HTR-8/SVneo (cell line): ENCODE measurements at regions not wholly inside any gene's neighbourhood (a gene's known extent, or its start where the extent isn't known, plus 50 kb on each side); places are given as distances from the start of the nearest gene placed in this dataset.
A peak's percentile ranks its signal among the peaks of the same experiment; 100 is the strongest.

Experiments
- DNase-seq: peaks from one replicate; pipeline ENCODE4 v3.0.0; 2011; ENCODE audit warnings: low spot score, mixed read lengths; ENCODE audit not compliant: insufficient read length
- FAIRE-seq: peaks from 2 replicates; lab custom pipeline; 2011; peaks lifted over from hg19 to GRCh38; lab: Jason Lieb, UNC

DNA sequence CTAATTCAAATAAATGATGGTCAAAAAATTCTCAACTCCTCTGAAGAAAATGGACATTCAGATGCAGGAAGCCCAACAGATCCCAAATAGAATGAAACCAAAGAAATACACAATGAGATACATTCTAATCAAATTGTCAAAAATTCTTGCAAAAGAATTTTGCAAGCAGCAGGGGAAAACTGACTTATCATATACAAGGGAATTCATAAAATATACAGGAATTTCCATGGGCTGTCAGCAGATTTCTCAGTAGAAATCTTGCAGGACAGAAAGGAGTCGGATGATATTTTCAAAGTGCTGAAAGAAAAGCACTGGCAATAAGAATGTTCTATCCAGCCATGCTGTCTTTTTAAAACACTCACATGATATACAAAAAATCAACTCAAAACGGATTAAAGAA, 194.6 kb upstream of the ZC3H12C start:
- DNase-seq = no peak
- no peak for FAIRE-seq

- DNase-seq = no peak
Observed at GRCh38 chr11:109902764-109903433, 190.3 kb upstream of the ZC3H12C start.

DNA sequence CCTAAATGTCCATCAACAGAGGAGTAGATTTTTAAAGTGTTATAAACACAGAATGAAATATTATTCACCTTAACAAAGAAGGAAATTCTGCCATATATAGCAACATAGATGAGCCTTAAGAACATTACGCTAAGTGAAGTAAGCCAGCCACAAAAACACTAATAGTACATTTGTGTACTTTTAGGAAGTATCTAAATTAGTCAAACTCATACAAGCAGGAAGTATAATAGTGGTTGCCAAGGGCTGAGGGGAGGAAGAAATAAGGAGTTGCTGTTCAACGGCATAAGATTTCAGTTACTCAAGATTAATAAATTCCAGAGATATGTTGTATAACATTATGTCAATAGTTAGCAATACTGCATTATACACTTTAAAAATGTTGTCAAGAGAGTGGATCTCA, 181.7 kb upstream of the ZC3H12C start:
- DNase-seq (no peak), FAIRE-seq (no peak)

More at GRCh38 chr11:109902764-109903433, 190.3 kb upstream of the ZC3H12C start:
- no peak for FAIRE-seq

- DNase-seq = no peak
- no peak for FAIRE-seq
Observed at GRCh38 chr11:109914038-109914437, 179.2 kb upstream of the ZC3H12C start.

- FAIRE-seq (no peak), DNase-seq (no peak)
Observed at GRCh38 chr11:109914809-109915653, 178.2 kb upstream of the ZC3H12C start.

GRCh38 chr11:109926941-109927340, 166.3 kb upstream of the ZC3H12C start:
- DNase-seq = no peak
- no peak for FAIRE-seq

- DNase-seq = no peak
- no peak for FAIRE-seq
Observed at GRCh38 chr11:109929308-109929707, 163.9 kb upstream of the ZC3H12C start.

DNA sequence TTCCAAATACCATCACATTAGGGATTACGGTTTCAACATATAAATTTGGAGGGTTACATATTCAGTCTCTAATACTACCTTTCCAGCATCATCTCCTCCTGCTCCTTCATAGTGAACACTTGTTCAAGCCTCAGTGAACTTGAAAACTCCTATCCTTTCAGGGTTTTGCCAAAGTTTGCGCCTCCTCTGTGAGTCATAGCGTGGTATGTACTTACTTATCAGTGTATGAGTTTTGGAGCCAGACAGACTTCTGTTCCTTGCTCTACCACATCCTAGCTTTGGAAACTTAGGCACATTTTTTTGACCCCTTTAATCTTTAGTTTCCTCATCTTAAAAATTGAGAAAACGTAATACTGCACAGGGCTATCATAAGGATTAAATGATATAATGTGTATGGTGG, 160.1 kb upstream of the ZC3H12C start:
- DNase-seq (no peak), FAIRE-seq (no peak)

DNA sequence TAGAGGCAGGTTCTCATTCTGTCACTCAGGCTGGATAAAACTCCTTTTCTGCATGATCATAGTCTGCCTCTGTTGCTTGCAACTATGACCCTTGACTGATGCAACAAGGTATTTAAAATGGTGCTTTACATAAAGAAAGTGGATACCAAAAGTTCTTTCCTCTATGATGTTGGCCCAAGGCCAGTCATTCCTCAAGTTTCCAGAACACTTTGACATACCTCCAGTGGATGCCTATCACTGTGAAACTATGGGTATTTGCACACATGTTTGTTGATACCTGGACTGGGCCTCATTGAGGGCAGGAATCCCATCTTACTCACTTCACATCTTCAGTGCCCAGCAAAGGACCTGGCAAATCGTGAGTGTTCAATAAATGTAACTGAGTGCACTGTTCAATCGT, 159.0 kb upstream of the ZC3H12C start:
- FAIRE-seq (peak; percentile 36), DNase-seq (no peak)

DNA sequence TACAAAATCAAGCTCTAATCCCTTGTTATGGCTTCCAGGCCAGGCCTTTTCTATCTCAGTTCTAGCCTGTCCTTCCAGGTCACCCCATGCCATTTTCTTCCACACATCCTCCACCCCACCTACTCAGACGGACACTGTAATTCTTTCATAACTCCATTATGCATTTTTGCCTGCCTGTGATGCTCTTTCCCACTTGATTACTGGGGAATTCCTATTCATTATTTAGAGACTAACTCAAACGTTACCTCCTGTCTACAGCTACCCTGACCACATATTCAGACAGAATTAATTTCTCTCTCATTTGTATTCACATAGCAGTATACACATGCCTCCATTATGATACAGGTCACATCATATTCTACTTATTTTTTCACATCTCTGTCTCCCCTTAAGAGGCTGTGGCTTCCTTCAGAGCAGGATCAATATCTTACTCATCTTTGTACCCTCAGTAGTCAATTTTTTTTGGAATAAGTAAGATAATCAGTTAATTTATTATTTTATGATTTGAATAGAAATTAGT, 156.5 kb upstream of the ZC3H12C start:
- no peak for FAIRE-seq

GRCh38 chr11:109937968-109938367, 155.2 kb upstream of the ZC3H12C start:
- FAIRE-seq (no peak), DNase-seq (no peak)

More for the DNA sequence above, 156.5 kb upstream of the ZC3H12C start:
- no peak for DNase-seq

DNA sequence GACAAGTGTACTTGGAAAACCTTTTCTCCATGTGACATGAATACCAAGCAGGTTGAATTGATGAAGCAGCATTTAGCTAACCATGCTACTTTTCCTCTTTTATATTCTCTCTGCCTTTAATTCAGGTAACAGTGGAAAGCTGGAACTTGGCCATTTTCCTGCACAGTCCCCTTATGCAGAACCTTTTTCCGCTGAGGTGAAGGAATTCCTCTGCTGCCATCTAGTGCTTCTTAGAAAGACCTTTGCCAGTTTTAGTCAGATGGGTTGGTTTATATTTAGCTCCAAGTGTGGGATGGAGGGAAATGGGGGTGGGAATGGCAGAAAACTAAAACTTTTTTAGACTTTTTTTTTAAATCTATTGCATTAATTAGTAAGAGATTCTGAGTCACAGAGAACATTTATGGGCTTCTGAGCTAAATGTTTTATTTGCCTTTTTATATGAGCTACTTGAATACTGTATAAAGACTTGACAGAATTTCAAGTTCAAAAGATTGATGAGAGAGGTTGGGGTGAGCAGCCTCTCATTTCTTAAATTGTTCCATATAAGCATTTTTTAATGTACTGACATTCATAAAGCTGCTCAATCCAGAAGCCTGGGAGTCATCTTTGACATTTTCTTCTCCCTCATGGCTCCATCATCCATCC, 153.9 kb upstream of the ZC3H12C start:
- peak; percentile 49 for FAIRE-seq
- DNase-seq = peak; percentile 57

GRCh38 chr11:109940816-109941215, 152.4 kb upstream of the ZC3H12C start:
- DNase-seq = peak; percentile 38
- peak; percentile 57 for FAIRE-seq

DNA sequence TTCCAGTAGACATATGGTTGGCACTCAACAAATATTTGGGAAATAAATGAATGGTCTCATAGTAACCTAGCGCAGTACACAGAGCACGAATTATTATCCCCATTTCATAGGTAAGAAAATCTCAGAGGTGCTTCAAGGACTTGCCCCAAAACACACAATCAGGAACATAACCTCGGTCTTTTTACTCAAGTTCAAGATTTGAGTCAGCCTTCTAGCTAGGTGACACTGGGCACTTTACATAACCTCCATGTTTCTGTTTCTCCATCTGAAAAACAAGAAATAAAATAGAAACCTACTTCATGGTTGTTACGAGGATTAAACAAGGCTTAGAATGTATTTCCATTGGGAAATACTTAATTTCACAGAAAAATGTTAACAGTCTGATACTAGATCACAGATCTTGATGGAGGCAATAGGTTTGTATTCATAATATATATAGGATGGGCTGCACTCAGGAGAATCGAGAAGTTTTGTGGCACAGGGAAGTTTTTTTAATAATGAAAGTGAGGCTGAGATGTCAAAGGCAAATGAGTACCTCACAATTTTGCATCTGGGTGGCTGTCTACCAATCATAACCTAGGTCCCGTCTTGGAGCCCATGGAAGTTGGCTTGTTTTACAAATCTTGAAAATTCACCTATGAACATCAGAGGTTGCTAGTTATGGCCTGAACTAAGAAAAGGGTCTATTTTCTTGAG, 147.4 kb upstream of the ZC3H12C start:
- FAIRE-seq = no peak
- no peak for DNase-seq

- DNase-seq = peak; percentile 79
- FAIRE-seq = peak; percentile 87
Observed at GRCh38 chr11:109946322-109946846, 146.8 kb upstream of the ZC3H12C start.

- FAIRE-seq = no peak
- DNase-seq = no peak
Observed at GRCh38 chr11:109954534-109954933, 138.7 kb upstream of the ZC3H12C start.

- no peak for DNase-seq
- peak; percentile 26 for FAIRE-seq
Observed at GRCh38 chr11:109956124-109956793, 136.9 kb upstream of the ZC3H12C start.

- no peak for FAIRE-seq
- no peak for DNase-seq
Observed at GRCh38 chr11:109957000-109957399, 136.2 kb upstream of the ZC3H12C start.

DNA sequence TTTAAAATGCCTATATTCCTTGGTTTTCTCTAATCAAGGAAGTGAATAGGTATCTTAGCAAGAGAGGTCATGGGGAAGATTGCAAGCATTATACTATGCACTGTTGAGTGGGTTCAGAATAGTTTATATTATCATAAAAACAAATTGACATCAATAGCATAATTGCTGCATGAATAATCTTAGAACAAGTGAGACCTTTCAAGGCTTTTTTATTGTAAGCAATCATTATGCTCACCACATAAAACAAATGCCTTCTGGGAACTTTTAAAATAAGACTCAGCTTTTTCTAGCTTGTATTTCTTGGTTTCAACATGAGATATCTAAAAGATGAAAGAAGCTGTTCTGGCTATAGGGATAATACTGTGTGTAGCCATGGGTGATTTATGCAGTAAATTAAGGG, 135.6 kb upstream of the ZC3H12C start:
- no peak for FAIRE-seq

More for the DNA sequence above, 135.6 kb upstream of the ZC3H12C start:
- no peak for DNase-seq
